Dendritic cell treated with granulocyte-macrophage colony-stimulating factor and Interleukin-4, amounts not matched to agents 40 ng/mL and 50 ng/mL, for 4 days (primary cell): ENCODE measurements at regions not wholly inside any gene's neighbourhood (a gene's known extent, or its start where the extent isn't known, plus 50 kb on each side); places are given as distances from the start of the nearest gene placed in this dataset.
"Not testable (repeated sequence)": the region's sequence is repeated elsewhere in the genome, so short reads cannot be mapped to it uniquely, and the experiment has no call there.

Experiments
- H3K27ac Mint-ChIP-seq: one replicate; pipeline ENCODE4 v1.8.0; 2022; ENCODE audit warnings: mild to moderate bottlenecking, mixed read lengths
- H3K27me3 Mint-ChIP-seq: one replicate; pipeline ENCODE4 v1.8.0; 2022; ENCODE audit warnings: mild to moderate bottlenecking, mixed read lengths
- H3K36me3 Mint-ChIP-seq: one replicate; pipeline ENCODE4 v1.8.0; 2022; ENCODE audit warnings: low read depth, mixed read lengths
- H3K4me1 Mint-ChIP-seq: one replicate; pipeline ENCODE4 v1.8.0; 2022; ENCODE audit warnings: low read depth, mixed read lengths
- H3K4me3 Mint-ChIP-seq: one replicate; pipeline ENCODE4 v1.8.0; 2022; ENCODE audit warnings: mild to moderate bottlenecking, moderate library complexity, mixed read lengths
- H3K9me3 Mint-ChIP-seq: one replicate; pipeline ENCODE4 v1.8.0; 2022; ENCODE audit warnings: mixed read lengths
- intact Hi-C: fragments of 100-400 bp; cut with micrococcal nuclease; formaldehyde crosslinking; loops from one replicate; pipeline ENCODE4 v1.15.0; 2022

DNA sequence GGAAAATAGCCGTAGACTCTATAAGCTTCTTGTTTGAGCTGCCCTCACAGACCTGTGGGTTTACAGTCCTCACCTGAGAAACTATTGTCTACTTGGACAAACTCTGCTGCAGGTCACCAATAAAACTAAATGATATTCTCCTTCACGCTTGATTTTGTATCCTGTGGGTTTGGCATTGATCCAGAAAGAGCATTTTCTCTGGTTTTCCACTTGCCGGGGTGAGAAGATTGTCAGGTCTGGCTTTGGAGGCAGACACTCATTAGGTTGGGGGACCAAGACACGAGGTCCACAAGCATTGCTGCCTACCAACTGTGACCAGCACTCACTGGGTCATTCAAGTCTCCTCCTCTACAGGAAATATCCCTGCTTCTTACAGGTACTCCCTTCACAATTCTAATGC is 68.5 kb downstream of the CDC14C start:
- no peaks in the 10 kb centered on the region for H3K4me1 Mint-ChIP-seq
- H3K36me3 Mint-ChIP-seq = no peaks in the 10 kb centered on the region
- intact Hi-C loops = no loop called here
- H3K27me3 Mint-ChIP-seq = peaks cover 25% of the 10 kb centered on the region
- no peak overlapping the region for H3K4me3 Mint-ChIP-seq
- H3K9me3 Mint-ChIP-seq = peaks cover 11% of the 10 kb centered on the region
- H3K27ac Mint-ChIP-seq = no peak overlapping the region

DNA sequence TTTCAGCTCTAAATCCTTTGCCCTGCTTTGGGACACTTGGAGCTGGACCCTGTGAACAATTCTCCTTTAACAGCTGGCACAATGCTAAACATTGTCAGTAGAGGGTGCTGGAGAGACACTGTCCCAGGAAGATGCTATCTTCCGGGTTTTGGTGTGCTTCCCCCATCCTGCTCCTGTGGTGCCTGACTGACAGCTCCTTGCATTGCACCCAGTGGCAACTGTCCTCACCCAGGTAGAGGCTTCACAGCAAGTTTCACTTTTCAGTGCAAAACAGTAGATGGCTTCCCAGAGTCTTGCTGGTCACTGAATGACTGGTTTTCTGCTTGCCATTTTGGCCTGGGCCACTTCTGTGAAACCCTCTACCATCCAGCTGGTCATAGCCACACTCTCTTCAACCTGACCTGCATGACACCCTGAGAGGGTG is 77.3 kb downstream of the CDC14C start:
- Mint-ChIP-seq H3K27ac (no peak overlapping the region), H3K36me3 (no peaks in the 10 kb centered on the region), H3K4me1 (no peaks in the 10 kb centered on the region), H3K9me3 (peaks cover 16% of the 10 kb centered on the region), H3K4me3 (no peak overlapping the region), H3K27me3 (peaks cover 11% of the 10 kb centered on the region)
- intact Hi-C loops = loop anchor here (5.0 kb wide), 1 partner anchor 851 kb away; no protein-coding TSS in a partner anchor

DNA sequence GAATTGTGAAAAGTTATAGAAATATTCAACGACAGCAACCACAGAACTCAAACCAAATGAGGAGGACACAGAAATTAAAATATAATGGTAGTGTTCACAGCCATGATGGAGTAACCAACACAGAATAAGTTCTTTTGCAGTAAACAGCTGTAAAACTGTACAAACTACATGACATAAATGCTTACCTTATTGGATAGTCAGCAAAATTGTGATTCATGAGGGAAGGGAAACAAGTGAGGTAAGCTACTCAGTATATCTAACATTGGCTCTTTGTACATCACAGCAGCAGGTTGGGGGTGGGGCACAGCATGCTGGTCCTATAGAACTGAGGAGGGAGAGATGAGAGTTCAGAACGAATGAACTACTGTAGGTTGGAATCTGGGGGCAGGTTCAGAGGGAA is 86.4 kb downstream of the CDC14C start:
- H3K27ac Mint-ChIP-seq = no peak overlapping the region
- H3K9me3 Mint-ChIP-seq = peaks cover 32% of the 10 kb centered on the region
- no peaks in the 10 kb centered on the region for H3K4me1 Mint-ChIP-seq
- H3K4me3 Mint-ChIP-seq = no peak overlapping the region
- H3K36me3 Mint-ChIP-seq = no peaks in the 10 kb centered on the region
- intact Hi-C loops = no loop called here
- peaks cover 3% of the 10 kb centered on the region for H3K27me3 Mint-ChIP-seq

DNA sequence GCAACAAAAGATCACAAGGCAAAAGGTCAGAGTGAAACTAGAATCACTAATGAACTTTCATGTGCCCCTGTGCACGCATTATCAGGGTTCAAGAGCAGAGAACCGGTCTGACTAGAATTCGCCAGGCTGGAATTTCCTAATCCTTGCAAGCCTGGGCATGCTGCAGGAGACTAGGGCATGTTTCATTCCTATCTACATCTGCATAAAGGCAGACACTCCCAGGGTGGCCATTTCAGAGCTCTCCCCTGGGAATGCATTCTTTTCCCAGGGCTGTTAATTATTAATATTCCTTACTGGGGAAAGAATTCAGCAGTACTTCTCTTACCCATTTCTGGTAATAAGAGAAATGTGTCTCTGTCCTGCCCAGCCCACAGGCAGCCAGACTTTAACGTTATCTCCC is 90.5 kb downstream of the CDC14C start:
- peaks cover 3% of the 10 kb centered on the region for H3K27me3 Mint-ChIP-seq
- no peak overlapping the region for H3K27ac Mint-ChIP-seq
- H3K4me3 Mint-ChIP-seq = no peak overlapping the region
- H3K4me1 Mint-ChIP-seq = no peaks in the 10 kb centered on the region
- no peaks in the 10 kb centered on the region for H3K36me3 Mint-ChIP-seq
- peaks cover 20% of the 10 kb centered on the region for H3K9me3 Mint-ChIP-seq
- intact Hi-C loops = no loop called here

DNA sequence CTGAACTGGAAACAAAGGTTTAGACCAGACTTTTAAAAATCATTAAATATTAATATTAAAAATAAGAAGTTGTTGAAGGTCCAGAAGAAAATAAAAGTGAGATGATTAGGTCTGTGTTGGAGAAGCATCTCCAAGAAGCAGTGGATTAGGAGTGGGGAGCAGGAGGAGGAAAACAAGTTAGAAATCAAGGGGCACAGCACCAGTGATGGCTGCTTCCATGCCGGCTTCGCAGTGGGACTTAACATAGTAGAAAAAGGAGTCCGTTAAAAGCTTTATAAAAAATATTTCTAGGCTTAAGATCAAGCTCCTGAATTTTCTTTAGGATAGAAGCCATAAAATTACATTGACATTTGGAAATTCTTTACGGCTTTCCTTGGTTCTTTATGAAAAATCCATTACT is 95.8 kb downstream of the CDC14C start:
- intact Hi-C loops = no loop called here
- no peaks in the 10 kb centered on the region for H3K4me1 Mint-ChIP-seq
- no peaks in the 10 kb centered on the region for H3K27me3 Mint-ChIP-seq
- no peaks in the 10 kb centered on the region for H3K36me3 Mint-ChIP-seq
- no peak overlapping the region for H3K27ac Mint-ChIP-seq
- H3K9me3 Mint-ChIP-seq = peaks cover 8% of the 10 kb centered on the region
- no peak overlapping the region for H3K4me3 Mint-ChIP-seq

DNA sequence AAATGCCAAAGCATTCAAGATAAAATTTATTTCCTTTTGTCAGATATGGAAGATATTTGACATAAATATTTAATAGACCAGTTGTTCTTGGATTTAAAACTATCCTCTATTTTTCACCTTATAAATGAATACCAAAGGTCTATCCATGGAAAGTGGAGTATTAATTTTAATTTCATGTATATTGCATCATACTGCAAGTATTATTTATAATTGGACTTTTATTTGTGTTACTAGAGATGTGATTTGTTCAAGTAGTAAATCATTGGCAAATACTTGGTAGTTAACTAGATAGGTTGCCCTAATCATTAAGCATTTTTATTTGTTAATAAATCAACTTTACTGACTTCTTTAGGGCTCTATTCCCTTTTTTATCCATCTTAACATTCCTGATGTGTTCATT is 98.1 kb downstream of the CDC14C start:
- intact Hi-C loops = no loop called here
- H3K4me1 Mint-ChIP-seq = no peaks in the 10 kb centered on the region

DNA sequence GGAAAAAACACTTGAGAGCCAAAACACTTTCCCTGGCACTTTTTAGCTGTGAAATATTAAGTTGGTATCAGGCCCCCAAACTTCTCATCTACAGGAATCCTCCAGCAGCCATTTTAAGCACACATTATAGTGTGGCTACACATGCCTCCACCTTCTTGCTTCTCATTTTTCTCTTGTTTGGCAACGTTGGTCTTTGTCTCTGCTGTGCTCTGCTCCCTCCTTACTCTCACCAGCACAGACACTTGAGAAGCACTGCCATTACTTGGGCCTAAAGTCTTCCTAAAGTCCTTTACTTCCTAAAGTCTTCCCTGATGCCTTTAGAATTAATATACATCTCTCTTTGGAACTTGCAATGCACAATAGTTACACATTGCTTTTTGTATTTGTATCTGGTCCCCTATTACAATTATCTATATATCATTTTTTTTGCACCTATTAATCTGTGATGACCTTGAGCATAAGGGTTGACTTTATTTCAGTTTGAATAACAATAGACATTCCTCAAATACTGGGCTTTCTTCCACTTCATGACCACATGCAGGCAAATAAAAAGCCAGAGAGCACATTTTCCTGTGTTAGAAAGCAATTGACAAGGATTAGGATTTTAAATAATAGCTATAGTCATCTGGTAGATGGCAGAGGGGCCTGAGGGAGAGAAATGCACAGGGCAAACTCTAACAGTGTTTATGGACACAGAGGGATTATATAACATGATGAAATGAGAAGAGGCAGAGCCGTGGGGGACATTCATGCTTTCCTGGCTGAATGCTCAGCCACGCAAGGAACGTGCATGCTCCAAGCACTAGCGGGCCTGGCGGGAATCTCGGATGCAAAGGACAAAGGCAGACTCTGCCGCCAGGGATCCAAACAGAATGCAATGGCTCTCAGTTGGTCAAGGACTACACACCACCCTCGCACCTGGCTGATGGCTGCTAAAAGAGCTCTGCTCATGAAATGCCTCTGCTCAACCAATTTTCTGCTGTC is 99.3 kb downstream of the CDC14C start:
- no peaks in the 10 kb centered on the region for H3K4me1 Mint-ChIP-seq
- H3K27ac Mint-ChIP-seq = no peak overlapping the region
- no peaks in the 10 kb centered on the region for H3K36me3 Mint-ChIP-seq
- H3K4me3 Mint-ChIP-seq = no peak overlapping the region
- no peaks in the 10 kb centered on the region for H3K9me3 Mint-ChIP-seq
- intact Hi-C loops = no loop called here
- no peaks in the 10 kb centered on the region for H3K27me3 Mint-ChIP-seq

More for the DNA sequence above, 98.1 kb downstream of the CDC14C start:
- Mint-ChIP-seq H3K36me3 (no peaks in the 10 kb centered on the region), H3K27me3 (no peaks in the 10 kb centered on the region), H3K4me3 (no peak overlapping the region), H3K27ac (no peak overlapping the region), H3K9me3 (no peaks in the 10 kb centered on the region)

DNA sequence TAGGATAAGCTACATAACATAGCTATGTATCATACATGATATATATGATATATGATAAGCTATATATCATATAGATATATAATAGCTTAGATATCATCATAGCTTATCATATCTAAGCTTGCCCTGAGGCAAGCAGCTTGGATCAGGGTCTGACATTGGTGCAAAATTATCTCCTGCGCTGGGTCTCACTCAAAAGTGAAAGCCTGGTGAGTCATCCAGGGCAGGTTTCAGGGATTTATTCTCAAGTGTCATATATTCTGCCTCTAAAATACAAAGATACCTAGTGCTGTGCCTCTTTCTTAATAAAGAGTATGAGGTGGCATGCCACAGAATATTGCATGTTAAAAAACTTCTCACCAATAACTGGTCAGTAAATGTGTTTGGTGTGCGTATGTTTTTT is 105.9 kb downstream of the CDC14C start:
- no peaks in the 10 kb centered on the region for H3K27me3 Mint-ChIP-seq
- H3K9me3 Mint-ChIP-seq = no peaks in the 10 kb centered on the region
- H3K4me3 Mint-ChIP-seq = no peak overlapping the region
- H3K36me3 Mint-ChIP-seq = no peaks in the 10 kb centered on the region
- no peaks in the 10 kb centered on the region for H3K4me1 Mint-ChIP-seq
- H3K27ac Mint-ChIP-seq = no peak overlapping the region
- intact Hi-C loops = no loop called here

DNA sequence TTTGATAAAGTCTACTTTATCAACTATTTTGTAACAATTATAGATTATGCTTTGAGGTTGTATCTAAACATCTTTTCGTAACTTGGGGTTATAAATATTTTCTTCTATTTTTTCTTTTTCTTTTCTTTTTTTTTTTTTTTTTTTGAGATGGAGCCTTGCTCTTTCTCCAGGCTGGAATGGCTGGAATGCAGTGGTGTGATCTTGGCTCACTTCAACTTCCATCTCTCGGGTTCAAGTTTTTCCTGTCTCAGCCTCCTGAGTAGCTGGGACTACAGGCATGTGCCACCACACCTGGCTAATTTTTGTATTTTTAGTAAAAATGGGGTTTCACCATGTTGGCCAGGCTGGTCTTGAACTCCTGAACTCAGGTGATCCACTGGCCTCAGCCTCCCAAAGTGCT is 108.8 kb downstream of the CDC14C start:
- H3K4me3 Mint-ChIP-seq, H3K9me3 Mint-ChIP-seq, H3K27ac Mint-ChIP-seq, H3K4me1 Mint-ChIP-seq, H3K36me3 Mint-ChIP-seq, H3K27me3 Mint-ChIP-seq, intact Hi-C loops: not testable (repeated sequence)

DNA sequence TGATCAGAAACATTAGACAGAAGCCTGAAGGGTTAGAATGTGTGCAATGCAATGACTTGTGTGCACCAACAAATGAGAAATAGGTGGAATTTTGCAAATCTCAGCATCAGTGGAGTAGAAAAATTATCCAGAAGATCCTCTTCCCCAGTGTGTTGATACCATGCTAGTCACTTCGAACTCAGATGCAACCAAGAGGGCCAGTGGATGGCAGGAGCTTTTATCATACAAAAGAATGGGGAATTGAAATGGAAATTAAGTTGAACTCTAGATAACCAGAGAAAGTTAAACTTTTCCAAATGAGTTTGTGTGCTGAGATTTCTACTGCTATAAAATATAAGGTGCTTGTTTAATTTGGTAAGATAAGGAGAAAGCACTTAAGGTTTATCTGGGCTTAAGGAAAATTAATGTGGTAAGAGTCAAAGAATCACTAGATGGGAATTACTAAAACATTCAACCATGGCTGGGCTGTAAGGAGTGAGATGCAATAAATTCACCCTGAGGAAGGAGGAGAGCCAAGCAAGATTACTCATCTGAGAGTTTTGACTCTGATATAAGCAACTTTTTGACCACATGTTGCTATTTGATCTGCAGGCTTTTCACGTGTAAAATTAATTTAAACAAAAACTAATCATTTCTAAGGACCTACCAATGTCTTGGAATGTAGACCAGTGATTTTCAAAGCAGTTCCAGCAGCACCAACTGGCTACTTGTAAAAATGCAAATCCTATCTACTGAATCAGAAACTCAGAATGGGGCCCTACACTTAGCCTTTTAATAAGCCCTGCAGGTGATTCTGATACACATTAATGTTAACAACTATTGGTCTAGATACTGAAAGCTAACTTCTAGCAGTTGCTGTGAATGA is 113.2 kb downstream of the CDC14C start:
- H3K27ac Mint-ChIP-seq = no peak overlapping the region

DNA sequence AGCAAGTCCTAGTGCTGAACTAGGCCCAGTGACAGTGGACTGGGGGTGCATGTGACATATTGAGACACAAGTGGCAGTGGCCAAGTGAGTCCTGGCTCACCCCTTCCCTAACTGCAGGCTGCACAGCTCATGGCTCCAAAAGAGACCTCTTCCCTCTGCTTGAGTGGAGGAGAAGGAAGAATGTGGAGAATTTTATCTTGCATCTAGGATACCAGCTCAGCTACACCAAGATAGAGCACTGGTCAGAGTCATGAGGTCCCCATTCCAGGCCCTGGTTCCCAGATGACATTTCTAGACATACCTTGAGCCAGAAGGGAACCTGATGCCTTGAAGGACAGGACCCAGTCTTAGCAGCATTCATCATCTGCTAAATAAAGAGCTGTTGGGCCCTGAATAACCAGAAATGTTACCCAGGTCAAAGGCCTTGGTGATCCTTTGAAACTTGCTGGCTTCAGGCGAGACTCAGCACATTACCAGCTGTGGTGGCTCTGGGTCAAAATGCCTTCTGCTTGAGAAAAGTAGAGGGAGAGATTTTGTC is 114.5 kb downstream of the CDC14C start:
- no peaks in the 10 kb centered on the region for H3K4me1 Mint-ChIP-seq
- H3K9me3 Mint-ChIP-seq = no peaks in the 10 kb centered on the region
- H3K27ac Mint-ChIP-seq = no peak overlapping the region
- H3K27me3 Mint-ChIP-seq = no peaks in the 10 kb centered on the region
- H3K36me3 Mint-ChIP-seq = no peaks in the 10 kb centered on the region
- H3K4me3 Mint-ChIP-seq = no peak overlapping the region
- intact Hi-C loops = no loop called here

More for the DNA sequence above, 113.2 kb downstream of the CDC14C start:
- H3K4me1 Mint-ChIP-seq = no peaks in the 10 kb centered on the region
- no peaks in the 10 kb centered on the region for H3K9me3 Mint-ChIP-seq
- H3K36me3 Mint-ChIP-seq = no peaks in the 10 kb centered on the region
- no peak overlapping the region for H3K4me3 Mint-ChIP-seq
- intact Hi-C loops = no loop called here
- no peaks in the 10 kb centered on the region for H3K27me3 Mint-ChIP-seq

DNA sequence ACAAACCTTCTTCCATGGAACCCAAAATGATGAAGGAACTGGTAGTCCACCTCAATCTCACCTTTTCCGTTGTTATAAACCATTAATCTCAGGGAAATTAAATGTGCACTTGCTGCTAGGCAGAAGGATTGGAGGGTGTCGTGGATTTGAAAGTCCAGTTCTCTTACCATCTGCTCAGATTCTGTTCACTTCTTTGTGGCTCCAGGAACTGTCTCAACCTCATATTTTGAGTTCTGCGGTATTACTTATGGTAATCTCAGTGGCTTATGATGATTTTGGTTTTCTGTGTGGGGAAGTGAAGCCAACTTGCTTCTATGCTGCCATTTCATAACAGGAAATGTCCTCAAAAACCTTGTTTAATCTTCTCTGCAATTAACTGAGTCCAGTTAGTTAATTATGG is 136.4 kb downstream of the CDC14C start:
- H3K27ac Mint-ChIP-seq = no peak overlapping the region
- H3K36me3 Mint-ChIP-seq = no peaks in the 10 kb centered on the region
- H3K4me3 Mint-ChIP-seq = no peak overlapping the region
- intact Hi-C loops = no loop called here
- peaks cover 33% of the 10 kb centered on the region for H3K9me3 Mint-ChIP-seq
- no peaks in the 10 kb centered on the region for H3K4me1 Mint-ChIP-seq
- H3K27me3 Mint-ChIP-seq = no peaks in the 10 kb centered on the region

DNA sequence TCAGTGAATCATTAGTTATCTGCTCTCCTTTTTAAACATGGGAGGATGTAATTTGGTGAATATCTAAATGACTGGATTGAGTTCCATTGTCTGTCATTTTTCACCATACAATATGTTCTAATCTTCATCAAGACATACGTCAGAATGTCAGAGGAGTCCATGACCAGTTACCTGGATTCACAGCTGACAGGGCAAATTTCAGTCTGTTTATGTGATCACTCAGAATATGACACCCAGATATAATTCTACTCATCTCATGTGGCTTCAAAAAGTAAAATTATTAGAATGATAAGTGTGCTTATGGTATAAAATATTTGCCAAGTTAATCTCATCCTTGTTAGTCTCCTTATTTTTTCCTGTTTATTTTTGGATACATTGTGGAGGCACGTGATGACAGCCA is 150.2 kb downstream of the CDC14C start:
- H3K36me3 Mint-ChIP-seq = no peaks in the 10 kb centered on the region
- no peak overlapping the region for H3K27ac Mint-ChIP-seq
- H3K4me1 Mint-ChIP-seq = no peaks in the 10 kb centered on the region
- intact Hi-C loops = no loop called here
- H3K4me3 Mint-ChIP-seq = no peak overlapping the region
- H3K9me3 Mint-ChIP-seq = peaks cover 18% of the 10 kb centered on the region
- no peaks in the 10 kb centered on the region for H3K27me3 Mint-ChIP-seq

DNA sequence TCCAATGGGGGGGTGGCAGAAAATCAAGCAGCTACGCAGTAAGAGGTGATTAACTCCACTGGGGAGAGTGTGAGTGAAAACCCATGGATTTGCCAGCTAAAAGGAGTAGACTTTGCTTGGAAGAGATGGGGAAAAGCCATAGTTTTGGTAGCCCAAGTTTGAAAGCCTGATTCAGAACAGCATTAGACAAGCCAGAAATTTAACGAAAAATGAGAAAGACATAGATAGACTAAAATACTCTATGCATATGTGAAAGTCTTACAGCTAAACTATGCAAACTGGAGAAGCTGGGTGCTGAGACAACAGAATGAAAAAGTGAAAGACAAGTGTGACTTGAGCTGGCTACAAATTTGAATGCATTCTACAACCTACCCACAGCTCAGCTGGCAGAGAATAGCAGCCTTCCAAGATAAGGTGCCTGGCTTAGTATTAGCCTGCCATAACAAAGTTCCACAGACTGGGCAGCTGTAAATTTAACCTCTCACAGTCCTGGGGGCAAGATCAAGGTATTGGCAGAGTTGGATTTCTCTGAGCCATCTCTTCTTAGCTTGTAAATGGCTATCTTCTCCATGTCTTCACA is 156.6 kb downstream of the CDC14C start:
- no peak overlapping the region for H3K27ac Mint-ChIP-seq
- H3K27me3 Mint-ChIP-seq = no peaks in the 10 kb centered on the region
- intact Hi-C loops = no loop called here
- H3K9me3 Mint-ChIP-seq = peaks cover 34% of the 10 kb centered on the region
- H3K36me3 Mint-ChIP-seq = no peaks in the 10 kb centered on the region
- H3K4me1 Mint-ChIP-seq = no peaks in the 10 kb centered on the region
- H3K4me3 Mint-ChIP-seq = no peak overlapping the region
